CD4-positive, CD25-positive, alpha-beta regulatory T cell (primary cell): ENCODE measurements at regions not wholly inside any gene's neighbourhood (a gene's known extent, or its start where the extent isn't known, plus 50 kb on each side); places are given as distances from the start of the nearest gene placed in this dataset.

ENCODE experiments used
- ATAC-seq, 2 donors: fragments of 150-1000 bp; cut with Tn5 transposase; one replicate each; pipeline ENCODE4 v1.10.0; 2021; ENCODE audit warnings: low read depth in 2 of 2, moderate number of reproducible peaks in 2 of 2, moderate library complexity in 1 of 2
- DNase-seq, 3 donors: peaks; one replicate each; pipeline versions ENCODE4 v3.0.0 to v3.0.0-alpha.2; 2012 to 2022; ENCODE audit warnings: mixed read lengths in 1 of 3
- H3K27ac ChIP-seq: one replicate; pipeline ENCODE4 v1.7.0; 2013; ENCODE audit warnings: mild to moderate bottlenecking, low read length; ENCODE audit not compliant: insufficient read depth, poor library complexity, severe bottlenecking
- H3K27me3 ChIP-seq: one replicate; pipeline ENCODE4 v1.7.0; 2013; ENCODE audit warnings: low read length; ENCODE audit not compliant: control insufficient read depth, insufficient read depth
- H3K36me3 ChIP-seq: one replicate; pipeline ENCODE4 v1.7.0; 2013; ENCODE audit warnings: mild to moderate bottlenecking, low read length, moderate library complexity; ENCODE audit not compliant: control insufficient read depth, insufficient read depth
- H3K4me1 ChIP-seq: 2 replicates; pipeline ENCODE4 v1.7.0; 2013; ENCODE audit warnings: mild to moderate bottlenecking, low read length; ENCODE audit not compliant: insufficient read depth, control insufficient read depth, poor library complexity, severe bottlenecking
- H3K4me3 ChIP-seq: one replicate; pipeline ENCODE4 v1.7.0; 2013; ENCODE audit warnings: low read depth, mild to moderate bottlenecking, low read length, moderate library complexity
- H3K9me3 ChIP-seq, 2 experiments: 1 replicate in 1 of 2; 2 replicates in 1 of 2; pipeline ENCODE4 v1.7.0; 2013; ENCODE audit warnings: low read length in 2 of 2, mild to moderate bottlenecking in 1 of 2, moderate library complexity in 1 of 2; ENCODE audit not compliant: control insufficient read depth in 2 of 2
- H3K27ac Mint-ChIP-seq, 3 donors: one replicate each; pipeline ENCODE4 v1.8.0; 2020 to 2022; ENCODE audit warnings: mild to moderate bottlenecking in 3 of 3, mixed read lengths in 3 of 3, moderate library complexity in 2 of 3
- H3K27me3 Mint-ChIP-seq: one replicate; pipeline ENCODE4 v1.8.0; 2022; ENCODE audit warnings: mild to moderate bottlenecking, mixed read lengths
- H3K36me3 Mint-ChIP-seq: one replicate; pipeline ENCODE4 v1.8.0; 2020; ENCODE audit warnings: mixed read lengths
- H3K4me1 Mint-ChIP-seq, 4 donors: one replicate each; pipeline ENCODE4 v1.8.0; 2020 to 2022; ENCODE audit warnings: mixed read lengths in 4 of 4, mild to moderate bottlenecking in 1 of 4
- H3K4me3 Mint-ChIP-seq, 4 donors: one replicate each; pipeline ENCODE4 v1.8.0; 2020 to 2022; ENCODE audit warnings: mild to moderate bottlenecking in 4 of 4, mixed read lengths in 4 of 4, moderate library complexity in 3 of 4
- H3K9me3 Mint-ChIP-seq, 7 donors: one replicate each; pipeline ENCODE4 v1.8.0; 2020 to 2022; ENCODE audit warnings: mixed read lengths in 7 of 7, mild to moderate bottlenecking in 3 of 7, moderate library complexity in 2 of 7

DNA sequence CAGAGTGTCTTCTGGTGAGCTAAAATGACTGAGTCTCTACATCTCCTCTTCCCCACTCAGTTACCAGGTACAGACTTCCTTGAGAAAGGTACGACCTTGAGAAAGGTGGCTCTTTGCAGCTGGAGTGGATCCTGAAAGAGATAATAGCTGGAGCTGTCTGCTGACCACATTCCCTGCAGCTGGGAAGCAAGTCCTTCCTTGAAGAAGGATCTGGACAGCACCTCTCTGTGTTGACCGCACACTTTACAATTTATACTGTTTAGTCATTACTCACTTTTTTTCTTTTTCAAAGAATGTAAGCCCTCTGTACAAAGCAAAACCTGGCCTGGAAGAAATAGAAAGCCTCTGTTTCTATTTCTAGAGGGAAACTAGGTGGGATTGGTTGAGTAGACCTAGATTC is 148.8 kb downstream of the MACIR start:
- H3K27me3 ChIP-seq, result peaks cover 13% of the 10 kb centered on the region
- H3K4me3 Mint-ChIP-seq, result no peak overlapping the region
- H3K4me1 ChIP-seq, result no peaks in the 10 kb centered on the region
- H3K4me3 ChIP-seq, result no peak overlapping the region
- DNase-seq (no peak), ATAC-seq (no peak)
- no peaks in the 10 kb centered on the region for H3K9me3 ChIP-seq
- peaks cover 19% of the 10 kb centered on the region for H3K27me3 Mint-ChIP-seq
- no peaks in the 10 kb centered on the region for H3K9me3 Mint-ChIP-seq
- no peak overlapping the region for H3K27ac Mint-ChIP-seq
- H3K36me3 ChIP-seq, result no peaks in the 10 kb centered on the region
- no peaks in the 10 kb centered on the region for H3K4me1 Mint-ChIP-seq
- no peaks in the 10 kb centered on the region for H3K36me3 Mint-ChIP-seq
- no peak overlapping the region for H3K27ac ChIP-seq

DNA sequence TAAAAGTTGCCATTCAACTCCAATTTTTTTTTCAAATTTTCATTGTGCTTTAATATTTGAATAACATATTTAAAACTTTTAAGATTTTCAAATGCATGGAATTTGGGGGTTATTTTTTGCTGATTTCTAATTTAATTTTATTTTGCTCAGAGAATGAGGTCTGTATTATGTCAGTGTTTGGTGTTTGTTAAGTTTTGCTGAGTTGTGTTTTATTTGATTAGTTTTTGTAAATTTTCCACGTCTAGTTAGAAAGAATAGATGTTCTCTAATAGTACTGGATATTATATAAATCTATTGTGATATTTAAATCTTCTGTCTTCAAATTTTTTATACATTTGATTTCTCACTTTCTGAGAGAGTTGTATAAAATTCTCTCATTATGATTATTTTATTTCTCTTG is 145.9 kb downstream of the MACIR start:
- DNase-seq, result no peak
- no peaks in the 10 kb centered on the region for H3K4me1 Mint-ChIP-seq
- peaks cover 22% of the 10 kb centered on the region for H3K27me3 Mint-ChIP-seq

DNA sequence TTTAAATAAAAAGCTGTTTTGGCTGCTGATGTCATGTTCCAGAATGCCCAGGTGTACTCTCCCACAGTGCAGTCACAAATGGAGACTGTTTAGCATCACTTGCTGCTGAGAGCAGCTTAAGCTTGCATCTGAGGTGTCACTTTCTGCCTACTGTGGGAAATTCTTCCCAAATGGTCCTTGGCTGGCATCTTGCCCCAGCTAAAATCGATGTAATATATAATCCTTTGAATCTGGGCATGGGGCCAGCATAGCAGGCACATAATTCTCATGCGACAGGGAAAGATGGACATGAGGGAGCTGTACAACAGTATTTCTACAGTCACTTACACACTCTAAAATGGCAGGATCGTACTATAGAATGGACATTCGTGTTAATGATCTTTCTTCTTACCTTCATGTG is 144.3 kb downstream of the MACIR start:
- no peaks in the 10 kb centered on the region for H3K4me1 Mint-ChIP-seq
- Histone ChIP-seq H3K4me1 (no peaks in the 10 kb centered on the region), H3K36me3 (no peaks in the 10 kb centered on the region), H3K9me3 (no peaks in the 10 kb centered on the region), H3K27ac (no peak overlapping the region), H3K4me3 (no peak overlapping the region), H3K27me3 (peaks cover 7% of the 10 kb centered on the region)
- H3K9me3 Mint-ChIP-seq, result no peaks in the 10 kb centered on the region
- H3K27me3 Mint-ChIP-seq, result peaks cover 22% of the 10 kb centered on the region
- H3K4me3 Mint-ChIP-seq, result no peak overlapping the region
- H3K27ac Mint-ChIP-seq, result no peak overlapping the region
- DNase-seq (no peak), ATAC-seq (no peak)
- no peaks in the 10 kb centered on the region for H3K36me3 Mint-ChIP-seq

More for the DNA sequence above, 145.9 kb downstream of the MACIR start:
- H3K27ac Mint-ChIP-seq, result no peak overlapping the region
- H3K36me3 Mint-ChIP-seq, result no peaks in the 10 kb centered on the region
- H3K27ac ChIP-seq, result no peak overlapping the region
- no peak overlapping the region for H3K4me3 Mint-ChIP-seq
- no peaks in the 10 kb centered on the region for H3K4me1 ChIP-seq
- no peak for ATAC-seq
- no peaks in the 10 kb centered on the region for H3K36me3 ChIP-seq
- no peak overlapping the region for H3K4me3 ChIP-seq
- peaks cover 8% of the 10 kb centered on the region for H3K27me3 ChIP-seq
- H3K9me3 ChIP-seq, result no peaks in the 10 kb centered on the region
- H3K9me3 Mint-ChIP-seq, result no peaks in the 10 kb centered on the region

DNA sequence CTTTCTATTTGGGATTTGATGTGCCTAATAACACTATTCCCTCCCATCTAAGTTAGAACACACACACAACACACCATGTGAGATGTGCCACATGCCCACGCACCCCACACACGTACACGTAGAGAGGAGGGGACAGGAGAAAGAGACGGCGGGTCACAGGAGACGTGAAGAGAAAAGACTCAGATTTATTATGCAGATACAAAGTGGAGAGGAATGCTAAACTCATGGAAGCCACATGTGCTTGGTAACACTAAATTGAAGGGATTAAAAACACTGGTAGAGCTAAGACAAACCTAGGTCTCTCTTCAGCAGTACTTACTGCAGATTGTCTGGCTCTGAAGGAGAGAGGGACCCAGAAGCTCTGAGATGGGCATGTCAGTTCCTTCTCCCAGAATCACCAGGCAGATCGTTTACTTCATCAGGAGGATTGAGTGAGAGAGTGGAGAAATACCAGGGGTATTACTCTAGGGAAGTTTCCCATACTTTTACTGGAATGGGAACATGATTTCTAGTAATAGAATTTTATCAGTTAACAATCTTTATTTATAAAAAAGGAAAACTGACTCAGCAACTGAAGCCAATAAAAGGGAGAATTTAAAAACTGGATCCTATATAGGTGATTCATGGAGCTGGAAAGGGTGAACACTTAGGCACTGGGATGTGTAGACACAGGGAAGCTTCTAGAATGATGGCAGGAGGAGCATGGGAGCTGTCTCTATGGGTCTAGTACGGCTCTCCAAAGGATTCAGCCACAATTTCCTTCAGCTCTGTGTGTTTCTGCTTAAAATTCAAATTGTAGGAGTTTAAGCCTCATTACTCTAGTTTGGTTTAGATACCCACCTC is 139.4 kb downstream of the MACIR start:
- no peak for ATAC-seq

DNA sequence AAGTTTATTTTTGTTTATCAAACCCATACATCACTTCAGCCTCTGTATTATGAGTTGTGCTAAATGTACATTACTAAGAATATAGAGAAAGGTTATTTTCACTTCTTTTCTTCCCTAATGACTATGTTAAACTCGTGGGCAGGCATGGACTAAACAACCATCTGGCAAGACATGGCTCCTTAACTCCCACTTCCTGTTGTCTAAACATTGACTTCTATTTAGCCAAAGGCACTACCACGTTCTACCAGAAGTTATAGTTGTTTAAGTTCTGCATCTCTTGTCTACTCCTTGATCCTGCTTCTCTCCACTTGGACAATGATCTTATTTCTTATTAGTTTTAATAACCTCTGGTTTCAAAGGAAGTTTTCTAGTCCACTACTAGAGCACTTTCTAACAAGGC is 136.1 kb downstream of the MACIR start:
- no peak overlapping the region for H3K4me3 ChIP-seq
- no peak overlapping the region for H3K27ac ChIP-seq
- H3K4me1 ChIP-seq, result no peaks in the 10 kb centered on the region
- Mint-ChIP-seq H3K4me1 (peaks cover 0 to 3% (median 0%) of the 10 kb centered on the region in 4 donors), H3K9me3 (no peaks in the 10 kb centered on the region), H3K36me3 (no peaks in the 10 kb centered on the region), H3K4me3 (peak overlapping the region in 1 of 4 donors; percentile 51), H3K27me3 (peaks cover 8% of the 10 kb centered on the region), H3K27ac (no peak overlapping the region)
- no peaks in the 10 kb centered on the region for H3K9me3 ChIP-seq
- ATAC-seq (no peak), DNase-seq (no peak)
- H3K36me3 ChIP-seq, result no peaks in the 10 kb centered on the region
- H3K27me3 ChIP-seq, result peaks cover 2% of the 10 kb centered on the region

More for the DNA sequence above, 139.4 kb downstream of the MACIR start:
- H3K4me1 ChIP-seq, result no peaks in the 10 kb centered on the region
- H3K4me3 Mint-ChIP-seq, result no peak overlapping the region
- H3K27me3 ChIP-seq, result peaks cover 4% of the 10 kb centered on the region
- H3K27me3 Mint-ChIP-seq, result peaks cover 11% of the 10 kb centered on the region
- H3K27ac Mint-ChIP-seq, result no peak overlapping the region
- H3K9me3 ChIP-seq, result no peaks in the 10 kb centered on the region
- peaks cover 0 to 3% (median 0%) of the 10 kb centered on the region in 4 donors for H3K4me1 Mint-ChIP-seq
- no peak overlapping the region for H3K27ac ChIP-seq
- H3K4me3 ChIP-seq, result no peak overlapping the region
- no peaks in the 10 kb centered on the region for H3K36me3 ChIP-seq
- no peaks in the 10 kb centered on the region for H3K36me3 Mint-ChIP-seq
- no peak for DNase-seq
- no peaks in the 10 kb centered on the region for H3K9me3 Mint-ChIP-seq

DNA sequence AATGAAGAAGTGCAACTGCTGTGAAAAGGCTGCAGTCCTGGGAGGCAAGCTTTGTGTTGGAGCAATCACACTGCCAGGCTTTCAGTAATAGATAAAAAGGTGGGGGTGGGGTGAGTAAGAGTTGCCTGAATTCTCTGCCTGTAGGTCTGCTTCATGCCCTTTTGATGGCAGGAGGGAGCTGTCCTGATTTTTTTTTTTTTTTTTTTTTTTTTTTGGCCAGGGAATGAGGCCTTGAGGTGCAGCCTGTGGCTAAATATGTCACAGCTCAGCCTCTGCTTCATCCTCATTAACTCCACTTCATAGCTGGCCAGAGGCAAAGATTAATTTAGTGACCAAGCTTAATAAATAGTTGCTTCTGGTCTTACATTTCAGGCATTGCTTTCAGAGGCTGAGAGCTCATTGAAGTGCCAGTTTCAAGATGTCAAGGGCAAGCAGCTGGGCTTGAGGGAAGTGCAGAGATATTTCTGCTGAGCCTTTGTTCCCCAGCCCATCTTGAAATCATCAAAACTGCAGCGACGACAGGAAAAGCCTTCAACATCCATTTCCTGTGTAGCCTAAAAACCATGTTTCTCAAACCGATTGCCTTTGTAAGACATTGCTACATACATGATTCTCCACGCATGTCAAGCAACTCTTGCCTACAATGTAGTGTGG is 134.7 kb downstream of the MACIR start:
- peaks cover 21% of the 10 kb centered on the region for H3K27me3 Mint-ChIP-seq
- H3K27ac ChIP-seq, result no peak overlapping the region
- no peak overlapping the region for H3K27ac Mint-ChIP-seq
- no peaks in the 10 kb centered on the region for H3K9me3 ChIP-seq
- no peak overlapping the region for H3K4me3 ChIP-seq
- H3K36me3 ChIP-seq, result no peaks in the 10 kb centered on the region
- peaks cover 1% of the 10 kb centered on the region for H3K27me3 ChIP-seq
- H3K4me1 ChIP-seq, result no peaks in the 10 kb centered on the region
- H3K4me3 Mint-ChIP-seq, result no peak overlapping the region
- ATAC-seq (no peak), DNase-seq (peak in 1 of 3 donors; percentile 13)
- H3K4me1 Mint-ChIP-seq, result peaks cover 0 to 3% (median 0%) of the 10 kb centered on the region in 4 donors
- H3K9me3 Mint-ChIP-seq, result peaks cover 0 to 1% (median 0%) of the 10 kb centered on the region in 7 donors
- H3K36me3 Mint-ChIP-seq, result no peaks in the 10 kb centered on the region

DNA sequence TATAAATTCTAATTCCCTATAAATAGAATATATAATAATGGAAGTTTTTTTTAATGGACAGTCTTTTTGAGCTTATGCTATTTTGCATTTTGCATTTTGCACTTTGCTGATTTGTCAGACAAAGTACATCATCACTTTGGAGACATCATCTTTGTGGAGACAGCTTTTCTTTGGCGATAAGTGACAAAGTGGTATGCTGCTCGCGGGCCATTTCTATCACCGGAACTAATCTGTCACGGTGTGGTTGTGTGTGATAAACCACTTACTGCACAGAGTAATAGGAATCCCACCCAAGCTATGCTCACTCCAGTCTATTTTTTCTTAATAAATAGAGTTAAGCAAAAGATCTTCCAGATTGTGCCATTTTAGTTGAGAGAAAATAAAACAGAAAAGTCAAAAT is 133.1 kb downstream of the MACIR start:
- Histone ChIP-seq H3K4me1 (no peaks in the 10 kb centered on the region), H3K9me3 (no peaks in the 10 kb centered on the region), H3K4me3 (no peak overlapping the region), H3K27me3 (peaks cover 2% of the 10 kb centered on the region), H3K36me3 (no peaks in the 10 kb centered on the region), H3K27ac (no peak overlapping the region)
- H3K27me3 Mint-ChIP-seq, result peaks cover 23% of the 10 kb centered on the region
- no peak overlapping the region for H3K4me3 Mint-ChIP-seq
- H3K27ac Mint-ChIP-seq, result no peak overlapping the region
- ATAC-seq, result no peak
- H3K9me3 Mint-ChIP-seq, result peaks cover 0 to 4% (median 0%) of the 10 kb centered on the region in 7 donors
- no peak for DNase-seq
- H3K4me1 Mint-ChIP-seq, result peaks cover 0 to 3% (median 0%) of the 10 kb centered on the region in 4 donors
- no peaks in the 10 kb centered on the region for H3K36me3 Mint-ChIP-seq
